MM.1S (cell line): ENCODE measurements at regions not wholly inside any gene's neighbourhood (a gene's known extent, or its start where the extent isn't known, plus 50 kb on each side); places are given as distances from the start of the nearest gene placed in this dataset.

Experiments
- CTCF ChIP-seq: fragments of 300-600 bp; sonication (generic); IDR thresholded peaks from 2 replicates; pipeline ENCODE4 v1.5.1; 2016; ENCODE audit warnings: antibody characterized with exemption, low read length, mixed read lengths
- EZH2 ChIP-seq: fragments of 300-600 bp; sonication (generic); optimal IDR thresholded peaks from 2 replicates; pipeline ENCODE3; 2017; ENCODE audit warnings: low read depth, mild to moderate bottlenecking, antibody characterized with exemption, low read length, mixed read lengths

- no peak for TF ChIP-seq CTCF
- no peak for TF ChIP-seq EZH2
Measured at GRCh38 chr3:64901986-64902516, 214.3 kb upstream of the ADAMTS9 start.
